22Rv1 (cell line): ENCODE measurements at regions not wholly inside any gene's neighbourhood (a gene's known extent, or its start where the extent isn't known, plus 50 kb on each side); places are given as distances from the start of the nearest gene placed in this dataset.

Experiments used
- CTCF ChIP-seq: fragments of 450-650 bp; IDR thresholded peaks from 2 replicates; pipeline ENCODE4 v1.5.1; 2017; ENCODE audit warnings: mild to moderate bottlenecking
- ZFX ChIP-seq: fragments of 450-650 bp; IDR thresholded peaks from 2 replicates; pipeline ENCODE4 v1.6.1; 2017; ENCODE audit warnings: antibody characterized with exemption, borderline replicate concordance

GRCh38 chr5:5967944-5968343 is 410.4 kb downstream of the MED10 start:
- TF ChIP-seq CTCF: no peak
- no peak for TF ChIP-seq ZFX
